ENCODE measurements at regions not wholly inside any gene's neighbourhood (a gene's known extent, or its start where the extent isn't known, plus 50 kb on each side); places are given as distances from the start of the nearest gene placed in this dataset.

- no peak for TF ChIP-seq EZH2 (IDR thresholded peaks at IDR 0.05; ENCODE audit: borderline replicate concordance, low read length)
- TF ChIP-seq CTCF (IDR thresholded peaks at IDR 0.05; ENCODE audit: low read length), result no peak
- H3K79me2 ChIP-seq (ENCODE audit: insufficient read depth, low read length), result no peaks in the 10 kb centered on the region
These were observed 442.1 kb upstream of the NRP1 start for GRCh38 chr10:33776419-33777070.

GRCh38 chr10:33774857-33775256 is 440.4 kb upstream of the NRP1 start:
- H3K4me3 ChIP-seq (ENCODE audit: low read depth, low read length, poor library complexity, severe bottlenecking), result no peak overlapping the region
- H2AFZ ChIP-seq (ENCODE audit: low read length), result no peak overlapping the region
- H3K79me2 ChIP-seq (ENCODE audit: insufficient read depth, low read length), result no peaks in the 10 kb centered on the region
- H3K36me3 ChIP-seq (ENCODE audit: insufficient read depth, low read length), result no peaks in the 10 kb centered on the region
- no peaks in the 10 kb centered on the region for H4K20me1 ChIP-seq (ENCODE audit: insufficient read depth, low read length)
- H3K27me3 ChIP-seq (ENCODE audit: insufficient read depth, low read length), result no peaks in the 10 kb centered on the region
- no peaks in the 10 kb centered on the region for H3F3A ChIP-seq (ENCODE audit: insufficient read depth, low read length)
- no peak overlapping the region for H3K27ac ChIP-seq (ENCODE audit: low read depth, low read length, poor library complexity, severe bottlenecking)
- H3K9ac ChIP-seq (ENCODE audit: low read length), result no peak overlapping the region
- no peak overlapping the region for H3K4me2 ChIP-seq (ENCODE audit: low read length)
- H3K4me1 ChIP-seq (ENCODE audit: insufficient read depth, low read length, severe bottlenecking), result no peaks in the 10 kb centered on the region
- TF ChIP-seq EZH2 (IDR thresholded peaks at IDR 0.05; ENCODE audit: borderline replicate concordance, low read length), result no peak
- no peak for TF ChIP-seq CTCF (IDR thresholded peaks at IDR 0.05; ENCODE audit: low read length)
- H3K9me2 ChIP-seq (ENCODE audit: low read depth, low read length), result no peaks in the 10 kb centered on the region
- H3K9me3 ChIP-seq (ENCODE audit: low read length), result no peaks in the 10 kb centered on the region

More at GRCh38 chr10:33776419-33777070, 442.1 kb upstream of the NRP1 start:
- Histone ChIP-seq H3K36me3 (ENCODE audit: insufficient read depth, low read length) (no peaks in the 10 kb centered on the region), H4K20me1 (ENCODE audit: insufficient read depth, low read length) (no peaks in the 10 kb centered on the region), H3K4me2 (ENCODE audit: low read length) (no peak overlapping the region), H3K27me3 (ENCODE audit: insufficient read depth, low read length) (no peaks in the 10 kb centered on the region), H3F3A (ENCODE audit: insufficient read depth, low read length) (no peaks in the 10 kb centered on the region), H3K27ac (ENCODE audit: low read depth, low read length, poor library complexity, severe bottlenecking) (no peak overlapping the region), H3K4me3 (ENCODE audit: low read depth, low read length, poor library complexity, severe bottlenecking) (no peak overlapping the region), H3K9ac (ENCODE audit: low read length) (no peak overlapping the region), H2AFZ (ENCODE audit: low read length) (no peak overlapping the region), H3K9me3 (ENCODE audit: low read length) (no peaks in the 10 kb centered on the region), H3K4me1 (ENCODE audit: insufficient read depth, low read length, severe bottlenecking) (no peaks in the 10 kb centered on the region), H3K9me2 (ENCODE audit: low read depth, low read length) (no peaks in the 10 kb centered on the region)

- no peaks in the 10 kb centered on the region for H3K9me2 ChIP-seq (ENCODE audit: low read depth, low read length)
- no peaks in the 10 kb centered on the region for H3K27me3 ChIP-seq (ENCODE audit: insufficient read depth, low read length)
- no peak for TF ChIP-seq EZH2 (IDR thresholded peaks at IDR 0.05; ENCODE audit: borderline replicate concordance, low read length)
- TF ChIP-seq CTCF (IDR thresholded peaks at IDR 0.05; ENCODE audit: low read length), result no peak
- no peak overlapping the region for H3K9ac ChIP-seq (ENCODE audit: low read length)
- no peaks in the 10 kb centered on the region for H3K9me3 ChIP-seq (ENCODE audit: low read length)
- H3K79me2 ChIP-seq (ENCODE audit: insufficient read depth, low read length), result no peaks in the 10 kb centered on the region
- no peak overlapping the region for H3K4me3 ChIP-seq (ENCODE audit: low read depth, low read length, poor library complexity, severe bottlenecking)
- H3F3A ChIP-seq (ENCODE audit: insufficient read depth, low read length), result no peaks in the 10 kb centered on the region
- no peak overlapping the region for H3K27ac ChIP-seq (ENCODE audit: low read depth, low read length, poor library complexity, severe bottlenecking)
- no peaks in the 10 kb centered on the region for H4K20me1 ChIP-seq (ENCODE audit: insufficient read depth, low read length)
- no peaks in the 10 kb centered on the region for H3K4me1 ChIP-seq (ENCODE audit: insufficient read depth, low read length, severe bottlenecking)
- H3K36me3 ChIP-seq (ENCODE audit: insufficient read depth, low read length), result no peaks in the 10 kb centered on the region
- H3K4me2 ChIP-seq (ENCODE audit: low read length), result no peak overlapping the region
- H2AFZ ChIP-seq (ENCODE audit: low read length), result no peak overlapping the region
These were observed 439.5 kb upstream of the NRP1 start for GRCh38 chr10:33773886-33774480.

Data from OCI-LY1 (cell line).